A549 (cell line): ENCODE measurements at regions not wholly inside any gene's neighbourhood (a gene's known extent, or its start where the extent isn't known, plus 50 kb on each side); places are given as distances from the start of the nearest gene placed in this dataset.

Source experiments
- CHD2 ChIP-seq: fragments of 150-350 bp; IDR thresholded peaks from 2 replicates; pipeline ENCODE4 v1.6.1; 2014; ENCODE audit warnings: low read length; ENCODE audit not compliant: partially characterized antibody
- POLR2A ChIP-seq: IDR thresholded peaks from 2 replicates; pipeline ENCODE4 v1.6.1; 2012; ENCODE audit warnings: mild to moderate bottlenecking, low read length
- POLR2AphosphoS2 ChIP-seq: conservative IDR thresholded peaks from 2 replicates; pipeline ENCODE4 v1.6.1; 2012; ENCODE audit warnings: low read length, improper control_type of control experiment, inconsistent platforms
- USF2 ChIP-seq: fragments of 450-650 bp; IDR thresholded peaks from 2 replicates; pipeline ENCODE4 v1.6.1; 2014; ENCODE audit warnings: antibody characterized with exemption

GRCh38 chr3:102163039-102163817, 271.6 kb upstream of the ZPLD1 start:
- TF ChIP-seq POLR2AphosphoS2: no peak
- no peak for TF ChIP-seq USF2
- TF ChIP-seq CHD2: no peak
- TF ChIP-seq POLR2A: no peak
